ENCODE measurements at regions not wholly inside any gene's neighbourhood (a gene's known extent, or its start where the extent isn't known, plus 50 kb on each side); places are given as distances from the start of the nearest gene placed in this dataset.

DNA sequence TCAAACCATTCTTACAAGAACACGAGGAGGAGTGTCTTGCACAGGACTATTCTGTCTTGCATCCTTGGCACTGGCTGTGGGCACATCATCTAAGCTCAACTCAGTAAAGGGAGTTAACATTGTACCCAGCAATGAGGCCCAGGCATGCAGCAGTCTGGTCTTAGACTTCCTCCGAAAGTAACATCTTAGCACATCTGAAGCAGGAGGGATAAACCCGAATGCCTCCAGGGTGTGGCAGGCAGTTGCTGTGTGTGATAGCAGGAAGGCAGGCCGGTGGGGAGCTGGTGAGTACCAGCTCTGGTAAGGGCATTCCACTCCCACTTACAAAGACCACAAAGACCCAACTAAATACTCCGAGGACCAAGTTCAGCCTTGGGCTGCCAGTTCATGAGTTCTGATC lies 206.3 kb downstream of the TSN start:
- no peak for DNase-seq

DNA sequence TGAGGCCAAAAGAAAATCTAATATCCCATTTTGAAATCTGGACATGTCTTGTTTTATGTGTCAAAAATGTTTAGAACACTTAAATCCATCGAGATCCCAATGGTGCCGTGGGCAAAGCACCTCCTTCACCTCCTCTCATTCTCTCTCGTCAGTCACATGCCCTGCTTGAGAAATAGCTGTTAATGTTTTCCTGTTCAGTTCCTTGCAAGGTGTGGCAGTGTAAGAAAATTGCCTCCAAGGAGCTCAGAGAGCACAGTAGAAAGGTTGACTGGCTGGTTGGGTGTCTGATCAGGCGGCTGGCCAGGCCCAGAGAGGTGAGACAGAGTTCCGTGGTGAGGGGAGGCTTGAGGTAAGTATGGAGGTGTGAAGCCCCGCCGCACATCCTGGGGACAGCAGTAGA lies 210.2 kb downstream of the TSN start:
- DNase-seq: no peak

DNA sequence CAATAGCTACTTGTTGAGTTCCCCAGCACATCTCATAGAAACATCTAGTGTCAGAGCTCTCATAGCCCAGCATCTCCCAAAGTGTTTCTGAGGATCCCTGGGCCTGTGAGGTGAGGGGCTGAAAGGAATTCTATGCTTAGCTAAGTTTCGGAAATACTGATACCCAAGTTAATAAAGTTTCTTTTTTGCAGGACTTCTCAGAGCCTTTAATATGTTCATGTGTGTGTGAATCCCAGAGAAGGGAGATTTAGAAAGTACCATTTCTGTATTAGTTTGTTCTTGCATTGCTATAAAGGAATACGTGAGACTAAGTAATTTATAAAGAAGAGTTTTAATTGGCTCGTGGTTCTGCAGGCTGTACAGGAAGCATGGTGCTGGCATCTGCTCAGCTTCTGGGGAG lies 211.2 kb downstream of the TSN start:
- DNase-seq: no peak

GRCh38 chr2:121969166-121969565 lies 213.7 kb downstream of the TSN start:
- peak in 3 of 56 donors; percentile 6 to 27 (median 25) for DNase-seq

DNA sequence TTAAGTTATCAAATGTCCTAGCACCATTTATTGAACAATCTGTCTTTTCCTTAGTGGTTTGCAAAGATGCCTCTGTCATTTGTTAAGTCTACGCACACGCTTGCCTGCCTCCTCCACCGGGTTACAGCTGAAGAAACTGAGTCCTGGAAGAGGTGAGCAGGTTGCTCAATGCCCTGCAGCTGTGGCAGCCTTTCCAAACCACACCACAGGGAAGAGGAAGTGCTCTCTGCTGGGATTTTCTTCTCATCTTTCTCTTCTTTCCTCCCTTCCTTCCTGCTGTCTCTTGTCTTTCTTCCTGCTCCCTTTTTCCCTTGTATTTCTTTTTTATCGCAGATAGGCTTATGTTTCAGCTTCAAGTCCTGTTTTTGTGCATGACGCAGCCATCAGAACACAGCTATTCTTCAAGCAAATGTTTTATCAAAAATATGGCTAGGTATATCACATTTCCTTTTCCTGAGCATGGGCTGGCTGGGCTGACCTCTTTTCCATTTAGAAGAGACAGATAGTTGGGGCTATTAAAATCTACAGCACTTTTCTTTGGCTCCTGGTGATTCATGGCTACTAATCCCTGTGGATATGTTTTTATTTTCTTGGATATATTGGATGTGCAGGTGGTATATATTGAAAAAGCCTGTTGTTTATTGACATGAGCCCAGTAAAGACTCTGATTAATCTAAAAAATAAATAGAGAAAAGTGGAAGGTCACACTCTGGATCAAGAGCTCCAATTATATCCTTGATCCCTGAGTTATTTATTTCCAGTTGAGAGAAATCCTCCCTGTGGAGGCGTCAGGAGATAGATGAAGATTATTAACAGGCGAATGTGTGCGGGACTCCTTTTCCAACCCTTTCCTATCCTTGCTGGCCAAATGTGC lies 214.6 kb downstream of the TSN start:
- no peak for DNase-seq

DNA sequence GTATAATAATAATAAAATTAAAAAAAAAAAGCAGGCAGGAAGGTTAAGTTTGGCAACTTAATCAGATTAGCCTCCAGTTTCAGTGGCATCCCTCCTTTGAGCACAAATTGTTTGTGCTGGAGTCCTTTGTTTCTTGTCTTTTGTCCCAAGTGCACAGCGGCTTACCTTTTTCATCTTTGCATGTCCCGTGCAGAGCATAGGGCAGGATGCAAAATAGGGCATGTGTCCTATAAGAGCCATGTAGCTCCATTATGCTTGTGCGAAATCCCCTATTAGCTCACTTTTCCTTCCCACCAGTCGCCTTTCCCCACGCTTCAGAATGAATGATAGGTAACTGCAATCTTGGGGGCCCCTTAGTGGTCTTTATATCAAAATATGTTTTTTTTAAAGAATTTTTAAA lies 216.8 kb downstream of the TSN start:
- no peak for DNase-seq

- peak in 41 of 56 donors; percentile 4 to 57 (median 23) for DNase-seq
Observed at GRCh38 chr2:121974897-121975661, 219.6 kb downstream of the TSN start.

- no peak for DNase-seq
Observed at GRCh38 chr2:121976926-121977325, 221.5 kb downstream of the TSN start.

DNA sequence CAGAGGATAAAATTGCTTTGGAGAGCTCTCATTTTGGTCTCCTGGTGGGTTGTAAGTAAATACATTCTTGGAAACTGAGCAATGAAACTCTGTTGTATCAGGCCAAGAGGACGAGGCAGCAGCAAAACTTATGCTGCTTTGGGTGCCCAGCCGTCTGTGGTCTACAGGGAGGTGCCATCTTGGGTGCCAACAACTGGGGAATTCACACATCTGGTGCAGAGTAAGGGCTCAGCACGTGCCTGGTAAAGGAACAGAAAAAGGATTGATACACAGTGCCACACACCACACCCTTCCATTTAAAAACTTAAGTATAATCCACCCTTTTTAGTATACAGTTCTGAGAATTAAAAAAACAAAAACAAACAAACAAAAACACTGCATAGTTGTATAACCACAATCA lies 221.9 kb downstream of the TSN start:
- no peak for DNase-seq

- DNase-seq: no peak
Observed at GRCh38 chr2:121992700-121993099, 237.2 kb downstream of the TSN start.

GRCh38 chr2:121993682-121994081 lies 238.2 kb downstream of the TSN start:
- no peak for DNase-seq

DNA sequence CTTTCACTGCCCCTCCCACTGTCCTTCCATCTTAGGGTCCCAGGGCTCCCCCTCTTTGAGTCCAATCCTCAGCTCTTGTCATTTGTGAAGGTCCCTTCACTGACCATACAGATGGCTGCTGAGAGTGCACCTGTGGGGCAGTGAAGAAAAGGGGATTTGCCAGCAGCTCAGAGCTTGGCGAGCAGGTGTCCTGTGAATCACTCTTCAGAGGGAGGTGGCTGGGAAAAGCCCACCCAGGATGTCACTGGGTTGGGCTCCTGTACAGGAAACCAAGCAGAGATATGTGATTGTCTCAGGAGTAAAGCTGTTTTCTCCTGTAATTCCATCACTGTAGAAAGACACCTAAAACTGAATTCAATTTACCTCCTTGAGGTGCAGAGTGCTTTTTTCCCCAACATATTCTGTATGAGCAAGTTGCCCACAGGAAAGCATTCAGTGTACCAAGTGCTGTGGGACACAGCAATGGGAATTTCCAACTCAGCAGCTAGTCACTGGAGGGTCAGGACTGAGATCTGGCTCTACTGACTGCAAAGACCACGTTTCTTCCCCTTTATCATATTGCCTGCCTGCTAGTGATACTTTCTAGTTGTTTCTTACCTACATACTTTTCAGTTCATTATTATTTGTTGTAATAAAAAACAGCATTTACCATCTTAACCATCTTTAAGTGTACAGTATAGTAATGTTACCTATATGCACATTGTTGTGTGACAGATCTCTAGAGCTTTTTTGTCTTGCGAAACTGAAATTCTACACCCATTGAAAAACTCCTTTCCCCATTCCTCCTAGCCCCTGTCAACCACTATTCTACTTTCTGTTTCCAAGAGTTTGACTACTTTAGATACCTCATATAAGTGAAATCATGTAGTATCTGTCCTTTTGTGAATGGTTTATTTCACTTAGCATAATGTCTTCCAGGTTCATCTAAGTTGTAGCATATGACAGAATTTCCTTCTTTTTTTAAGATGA lies 239.1 kb downstream of the TSN start:
- no peak for DNase-seq

- DNase-seq: no peak
Observed at GRCh38 chr2:121998751-121999150, 243.3 kb downstream of the TSN start.

- DNase-seq: no peak
Observed at GRCh38 chr2:121999264-121999663, 243.8 kb downstream of the TSN start.

GRCh38 chr2:122000556-122001340 lies 245.3 kb downstream of the TSN start:
- DNase-seq: no peak

DNA sequence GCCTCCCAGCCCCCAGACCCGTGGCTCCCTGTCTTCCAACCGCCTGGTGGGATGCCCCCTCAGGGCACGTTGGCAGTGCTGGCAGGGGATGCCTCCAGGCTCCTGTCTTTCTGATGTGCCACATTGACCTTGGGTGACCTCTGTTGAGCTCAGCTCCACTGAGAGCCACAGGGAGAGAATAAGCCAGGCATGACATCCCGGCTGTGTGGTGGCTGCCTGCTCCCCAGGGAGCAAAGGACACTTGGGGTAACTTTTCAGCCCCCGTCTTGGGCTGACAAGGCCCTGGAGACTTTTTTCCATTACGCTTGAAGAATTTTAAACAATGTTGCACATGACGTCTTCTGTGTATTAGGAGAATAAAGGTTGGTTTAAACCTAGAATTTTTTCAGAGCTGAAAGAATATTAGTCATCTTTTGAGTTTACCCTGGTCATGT lies 246.0 kb downstream of the TSN start:
- DNase-seq: no peak

DNA sequence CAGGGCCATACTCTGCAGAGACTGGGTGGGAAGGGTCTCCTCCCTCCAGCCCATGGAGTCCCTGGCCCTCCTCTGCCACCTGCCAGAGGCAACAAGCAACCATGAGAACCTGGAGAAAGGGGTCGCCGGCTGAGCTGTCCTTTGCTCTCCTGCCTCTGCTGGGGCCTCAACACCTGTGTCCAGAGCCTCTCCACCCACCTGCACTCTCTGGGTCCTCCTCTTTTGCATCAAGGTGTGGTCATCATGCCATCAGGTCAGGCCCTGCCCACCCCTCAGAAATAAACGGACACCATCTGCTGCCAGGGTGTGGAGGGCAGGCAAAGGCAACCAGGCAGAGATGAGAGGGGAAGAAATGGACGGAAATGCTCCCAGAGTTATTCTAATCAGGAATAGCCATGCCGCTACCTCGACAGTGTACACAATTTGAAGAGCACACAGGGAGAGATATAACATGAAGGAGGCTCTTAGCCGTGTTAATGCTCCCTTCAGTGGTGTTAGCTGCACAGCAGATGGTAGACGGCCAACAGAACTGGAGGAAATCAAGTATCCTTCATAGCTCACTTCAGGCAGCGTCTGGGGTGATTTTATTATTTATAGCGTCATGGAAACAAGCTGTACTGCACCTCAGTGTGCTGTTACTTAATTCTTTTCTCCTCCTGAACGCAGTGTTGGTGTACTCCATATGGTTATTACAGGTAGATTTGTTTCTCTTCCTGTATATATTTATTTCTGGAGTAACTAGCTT lies 247.9 kb downstream of the TSN start:
- DNase-seq: no peak

- no peak for DNase-seq
Observed at GRCh38 chr2:122007126-122007525, 251.7 kb downstream of the TSN start.

DNA sequence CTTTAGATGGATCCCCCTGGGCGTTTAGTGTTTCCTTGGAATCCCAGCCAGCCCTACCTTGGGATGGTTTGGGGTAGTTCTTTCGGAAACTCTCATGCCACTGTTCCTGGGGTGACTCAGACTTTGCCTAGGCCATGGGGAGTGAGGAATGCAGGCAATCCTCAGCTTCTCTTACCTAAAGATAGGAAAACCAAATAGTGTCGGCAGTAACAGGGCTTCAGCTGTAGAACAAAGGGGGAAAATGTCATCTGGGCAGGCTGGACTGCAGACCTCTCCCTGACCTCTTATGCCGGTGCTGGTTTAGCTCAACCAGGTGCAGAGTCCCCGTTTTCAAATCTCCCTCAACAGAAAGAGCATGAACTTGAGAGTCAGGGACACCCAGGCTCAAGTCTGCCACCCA lies 252.1 kb downstream of the TSN start:
- no peak for DNase-seq

- no peak for DNase-seq
Observed at GRCh38 chr2:122009561-122009960, 254.1 kb downstream of the TSN start.
